ENCODE measurements at regions not wholly inside any gene's neighbourhood (a gene's known extent, or its start where the extent isn't known, plus 50 kb on each side); places are given as distances from the start of the nearest gene placed in this dataset.
A peak's percentile ranks its signal among the peaks of the same experiment; 100 is the strongest.

DNA sequence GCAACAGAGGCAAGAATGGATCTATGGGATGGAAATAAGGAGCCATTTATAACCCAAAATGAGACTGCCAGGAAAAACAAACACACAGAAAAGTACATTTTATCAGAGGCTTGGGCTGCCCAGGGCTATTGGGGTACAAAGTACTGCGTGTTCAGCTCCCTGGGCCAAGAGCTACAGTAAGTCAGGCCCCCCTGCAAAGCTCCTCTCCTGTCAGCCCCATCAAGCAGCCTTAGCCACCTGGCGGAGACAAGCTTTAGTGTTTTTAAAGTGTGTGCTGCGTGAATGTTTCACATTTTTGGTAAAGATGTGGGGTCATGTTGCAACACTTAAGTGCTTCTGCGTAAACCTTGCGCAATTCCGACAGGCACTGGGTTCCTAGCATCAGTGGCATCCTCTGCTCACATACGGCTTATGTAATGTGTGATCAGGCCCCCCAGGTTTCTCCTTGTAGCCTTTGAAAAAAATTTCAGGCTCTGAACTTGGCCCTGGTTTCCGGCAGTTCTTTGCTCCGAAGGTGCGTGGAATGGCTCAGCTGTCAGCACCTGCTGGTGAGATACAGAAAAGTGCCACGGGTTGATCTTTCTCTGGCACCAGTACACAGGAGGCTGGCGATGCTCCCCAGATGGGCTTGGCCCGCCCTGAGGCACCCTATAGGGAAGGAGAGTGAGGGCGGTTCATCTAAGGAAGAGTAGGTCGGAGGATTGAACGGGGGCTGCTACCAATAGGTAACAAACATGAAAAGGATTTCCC lies 198.7 kb upstream of the EEA1 start:
- TF ChIP-seq, protein P1, sequence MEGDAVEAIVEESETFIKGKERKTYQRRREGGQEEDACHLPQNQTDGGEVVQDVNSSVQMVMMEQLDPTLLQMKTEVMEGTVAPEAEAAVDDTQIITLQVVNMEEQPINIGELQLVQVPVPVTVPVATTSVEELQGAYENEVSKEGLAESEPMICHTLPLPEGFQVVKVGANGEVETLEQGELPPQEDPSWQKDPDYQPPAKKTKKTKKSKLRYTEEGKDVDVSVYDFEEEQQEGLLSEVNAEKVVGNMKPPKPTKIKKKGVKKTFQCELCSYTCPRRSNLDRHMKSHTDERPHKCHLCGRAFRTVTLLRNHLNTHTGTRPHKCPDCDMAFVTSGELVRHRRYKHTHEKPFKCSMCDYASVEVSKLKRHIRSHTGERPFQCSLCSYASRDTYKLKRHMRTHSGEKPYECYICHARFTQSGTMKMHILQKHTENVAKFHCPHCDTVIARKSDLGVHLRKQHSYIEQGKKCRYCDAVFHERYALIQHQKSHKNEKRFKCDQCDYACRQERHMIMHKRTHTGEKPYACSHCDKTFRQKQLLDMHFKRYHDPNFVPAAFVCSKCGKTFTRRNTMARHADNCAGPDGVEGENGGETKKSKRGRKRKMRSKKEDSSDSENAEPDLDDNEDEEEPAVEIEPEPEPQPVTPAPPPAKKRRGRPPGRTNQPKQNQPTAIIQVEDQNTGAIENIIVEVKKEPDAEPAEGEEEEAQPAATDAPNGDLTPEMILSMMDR (IDR thresholded peaks at IDR 0.05; ENCODE audit: low read depth, low read length, missing control alignments): peak; percentile 25
- peak; percentile 37 for DNase-seq (ENCODE audit: low read depth)
- in situ Hi-C loops (cut with HindIII; ENCODE audit: low sequenced_read_pairs): no loop called here

DNA sequence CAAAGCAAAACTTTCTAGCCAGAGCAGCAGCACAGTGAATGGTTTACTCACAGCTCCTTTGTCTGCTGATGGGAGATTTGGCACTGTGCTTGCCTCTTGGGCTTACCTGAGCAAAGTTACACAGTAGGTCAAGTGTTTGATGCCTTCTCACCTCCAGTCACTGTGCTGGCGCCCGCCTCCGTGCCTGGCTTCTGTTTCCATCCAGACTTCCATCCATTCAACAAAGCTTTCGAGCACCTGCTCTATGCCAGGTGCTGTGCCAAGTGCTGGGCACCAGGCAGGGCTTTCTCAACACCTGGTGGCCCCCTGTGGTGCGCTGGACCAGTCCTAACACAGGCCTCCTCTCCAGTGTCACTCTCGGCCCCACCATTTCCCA lies 199.2 kb upstream of the EEA1 start:
- in situ Hi-C loops (cut with HindIII; ENCODE audit: low sequenced_read_pairs): no loop called here
- no peak for DNase-seq (ENCODE audit: low read depth)
- no peak overlapping the region for H3K4me3 ChIP-seq (ENCODE audit: low read depth, low read length)
- TF ChIP-seq, protein P1 (IDR thresholded peaks at IDR 0.05; ENCODE audit: low read depth, low read length, missing control alignments): no peak

More for the DNA sequence above, 198.7 kb upstream of the EEA1 start:
- H3K4me3 ChIP-seq (ENCODE audit: low read depth, low read length): no peak overlapping the region

GRCh38 chr12:93130366-93131054 lies 201.4 kb upstream of the EEA1 start:
- no peak for DNase-seq (ENCODE audit: low read depth)
- TF ChIP-seq, protein P1 (IDR thresholded peaks at IDR 0.05; ENCODE audit: low read depth, low read length, missing control alignments): no peak
- in situ Hi-C loops (cut with HindIII; ENCODE audit: low sequenced_read_pairs): no loop called here
- no peak overlapping the region for H3K4me3 ChIP-seq (ENCODE audit: low read depth, low read length)

DNA sequence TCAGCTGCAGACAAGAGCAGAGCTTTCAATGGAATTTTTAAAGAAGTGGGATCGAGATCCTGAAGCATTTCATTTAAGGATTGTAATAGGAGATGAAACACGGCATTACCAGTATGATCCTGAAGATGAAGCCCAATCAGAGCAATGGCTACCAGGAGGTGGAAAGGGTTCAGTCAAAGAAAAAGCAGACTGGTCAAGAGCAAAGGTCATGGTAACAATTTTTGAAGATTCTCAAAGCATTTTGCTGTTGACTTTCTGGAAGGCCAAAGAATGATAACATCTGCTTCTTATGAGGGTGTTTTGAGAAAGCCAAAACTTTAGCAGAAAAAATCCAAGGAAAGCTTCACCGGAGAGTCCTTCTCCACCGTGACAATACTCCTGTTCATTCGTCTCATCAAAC lies 204.3 kb upstream of the EEA1 start:
- in situ Hi-C loops (cut with HindIII; ENCODE audit: low sequenced_read_pairs): no loop called here
- H3K4me3 ChIP-seq (ENCODE audit: low read depth, low read length): no peak overlapping the region
- TF ChIP-seq, protein P1 (IDR thresholded peaks at IDR 0.05; ENCODE audit: low read depth, low read length, missing control alignments): no peak
- DNase-seq (ENCODE audit: low read depth): no peak

DNA sequence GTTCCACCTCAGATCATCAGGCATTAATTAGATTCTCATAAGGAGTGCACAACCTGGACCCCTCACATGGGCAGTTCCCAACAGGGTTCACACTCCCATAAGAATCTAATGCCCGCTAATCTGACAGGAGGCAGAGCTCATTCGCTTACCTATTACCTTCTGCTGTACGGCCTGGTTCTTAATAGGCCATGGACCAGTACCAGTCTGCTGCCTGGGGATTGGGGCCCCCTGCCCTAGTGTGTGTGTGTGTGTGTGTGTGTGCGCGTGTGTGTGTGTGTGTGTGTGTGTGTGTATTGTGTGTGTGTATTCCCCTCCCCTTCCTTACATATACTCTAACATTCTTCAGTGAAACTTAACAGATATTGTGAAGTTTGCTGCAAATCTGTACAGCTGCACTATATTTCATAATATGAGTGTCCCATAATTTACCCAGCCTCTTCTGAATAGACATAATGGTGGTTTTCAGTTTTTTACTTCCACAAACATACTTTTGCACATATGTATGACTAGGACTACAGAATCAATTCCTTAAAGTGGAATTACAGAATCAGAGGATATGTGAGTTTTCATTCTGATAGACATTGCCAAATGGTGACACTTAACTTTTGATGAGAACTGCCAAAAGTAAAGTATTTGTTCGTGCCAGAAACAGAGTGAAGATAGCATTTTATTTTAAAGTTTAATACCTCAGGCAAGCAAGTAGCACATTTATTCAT lies 205.2 kb upstream of the EEA1 start:
- H3K4me3 ChIP-seq (ENCODE audit: low read depth, low read length): no peak overlapping the region
- TF ChIP-seq, protein P1 (IDR thresholded peaks at IDR 0.05; ENCODE audit: low read depth, low read length, missing control alignments): no peak
- in situ Hi-C loops (cut with HindIII; ENCODE audit: low sequenced_read_pairs): no loop called here
- no peak for DNase-seq (ENCODE audit: low read depth)

- in situ Hi-C loops (cut with HindIII; ENCODE audit: low sequenced_read_pairs): loop anchor here (5.0 kb wide), 1 partner anchor 38 kb away; no protein-coding TSS in a partner anchor
- no peak overlapping the region for H3K4me3 ChIP-seq (ENCODE audit: low read depth, low read length)
- TF ChIP-seq, protein P1 (IDR thresholded peaks at IDR 0.05; ENCODE audit: low read depth, low read length, missing control alignments): no peak
- no peak for DNase-seq (ENCODE audit: low read depth)
These were observed 205.8 kb upstream of the EEA1 start for GRCh38 chr12:93134893-93135285.

Measured in astrocyte of the cerebellum (primary cell).